Transverse colon (tissue), 4 donors: ENCODE measurements at regions not wholly inside any gene's neighbourhood (a gene's known extent, or its start where the extent isn't known, plus 50 kb on each side); places are given as distances from the start of the nearest gene placed in this dataset.

ENCODE experiments used
- POLR2A ChIP-seq: fragments of 450-650 bp; IDR thresholded peaks from one replicate; pipeline ENCODE4 v1.6.1; 2016; ENCODE audit warnings: antibody characterized with exemption, mild to moderate bottlenecking, moderate library complexity
- POLR2AphosphoS5 ChIP-seq, 3 donors: sonication (generic); formaldehyde crosslinking; IDR thresholded peaks; one replicate each; pipeline ENCODE4 v1.6.1; 2016; ENCODE audit warnings: antibody characterized with exemption in 3 of 3
- TF ChIP-seq, protein P1 (sequence below), 5 experiments: fragments of 200-600 bp in 3 of 5; fragments of 450-650 bp in 2 of 5; sonication (generic) in 3 of 5; IDR thresholded peaks; 1 replicate in 2 of 5; 2 replicates in 3 of 5; pipeline ENCODE4 v1.5.1; 2016 to 2017; ENCODE audit warnings: antibody characterized with exemption in 5 of 5, inconsistent platforms in 3 of 5, mild to moderate bottlenecking in 2 of 5, moderate library complexity in 1 of 5

DNA sequence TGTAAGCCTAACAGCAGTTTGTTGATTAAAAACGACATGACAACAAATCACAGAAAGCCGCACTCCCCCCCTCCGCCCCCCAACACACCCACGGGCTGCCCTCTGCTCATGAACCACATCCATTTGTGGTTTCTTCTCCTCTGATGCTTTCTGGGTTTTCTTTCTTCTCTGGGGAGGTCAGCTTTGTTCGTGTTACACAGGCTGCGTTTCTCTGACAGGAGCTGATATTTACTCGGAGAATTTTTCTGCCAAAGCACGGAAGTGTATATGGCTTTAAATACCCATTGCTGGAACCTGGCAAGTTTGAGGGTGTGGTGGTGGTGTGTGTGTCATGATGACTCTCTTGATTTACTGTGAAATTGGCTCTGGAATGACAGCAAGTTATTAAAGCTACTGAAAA lies 883.7 kb upstream of the TMEM132C start:
- TF ChIP-seq, protein P1, sequence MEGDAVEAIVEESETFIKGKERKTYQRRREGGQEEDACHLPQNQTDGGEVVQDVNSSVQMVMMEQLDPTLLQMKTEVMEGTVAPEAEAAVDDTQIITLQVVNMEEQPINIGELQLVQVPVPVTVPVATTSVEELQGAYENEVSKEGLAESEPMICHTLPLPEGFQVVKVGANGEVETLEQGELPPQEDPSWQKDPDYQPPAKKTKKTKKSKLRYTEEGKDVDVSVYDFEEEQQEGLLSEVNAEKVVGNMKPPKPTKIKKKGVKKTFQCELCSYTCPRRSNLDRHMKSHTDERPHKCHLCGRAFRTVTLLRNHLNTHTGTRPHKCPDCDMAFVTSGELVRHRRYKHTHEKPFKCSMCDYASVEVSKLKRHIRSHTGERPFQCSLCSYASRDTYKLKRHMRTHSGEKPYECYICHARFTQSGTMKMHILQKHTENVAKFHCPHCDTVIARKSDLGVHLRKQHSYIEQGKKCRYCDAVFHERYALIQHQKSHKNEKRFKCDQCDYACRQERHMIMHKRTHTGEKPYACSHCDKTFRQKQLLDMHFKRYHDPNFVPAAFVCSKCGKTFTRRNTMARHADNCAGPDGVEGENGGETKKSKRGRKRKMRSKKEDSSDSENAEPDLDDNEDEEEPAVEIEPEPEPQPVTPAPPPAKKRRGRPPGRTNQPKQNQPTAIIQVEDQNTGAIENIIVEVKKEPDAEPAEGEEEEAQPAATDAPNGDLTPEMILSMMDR (IDR thresholded peaks at IDR 0.05): no peak
- TF ChIP-seq POLR2A: no peak
- TF ChIP-seq POLR2AphosphoS5 (IDR thresholded peaks at IDR 0.05): no peak
